ENCODE measurements at regions not wholly inside any gene's neighbourhood (a gene's known extent, or its start where the extent isn't known, plus 50 kb on each side); places are given as distances from the start of the nearest gene placed in this dataset.
"Not testable (repeated sequence)": the region's sequence is repeated elsewhere in the genome, so short reads cannot be mapped to it uniquely, and the experiment has no call there.

DNA sequence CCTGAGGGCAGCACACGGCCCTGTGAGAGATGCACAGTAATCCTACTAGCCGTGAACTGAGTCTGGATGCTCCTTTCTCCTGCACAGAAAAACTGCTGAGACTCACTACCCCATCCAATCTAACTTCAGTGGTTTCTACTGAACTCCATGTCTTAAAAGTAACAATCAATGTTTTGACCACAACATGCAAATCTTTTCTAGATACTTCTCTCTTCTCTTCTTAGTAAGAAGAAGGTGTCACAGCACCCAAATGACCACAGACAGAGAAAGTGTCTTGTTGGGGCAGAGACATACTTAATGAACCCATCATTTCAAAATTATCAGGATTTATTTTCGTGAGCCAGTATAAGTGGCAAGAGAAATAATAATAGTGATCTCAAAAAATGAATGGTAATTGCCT, 285.8 kb upstream of the MEF2C start:
- Histone ChIP-seq H3K27ac (no peak overlapping the region), H3K4me1 (no peaks in the 10 kb centered on the region), H3K4me3 (no peak overlapping the region), H3K9me3 (no peaks in the 10 kb centered on the region), H3K27me3 (no peaks in the 10 kb centered on the region), H3K36me3 (no peaks in the 10 kb centered on the region)
- no peak for ATAC-seq
- no peak for DNase-seq
- TF ChIP-seq, protein P1, sequence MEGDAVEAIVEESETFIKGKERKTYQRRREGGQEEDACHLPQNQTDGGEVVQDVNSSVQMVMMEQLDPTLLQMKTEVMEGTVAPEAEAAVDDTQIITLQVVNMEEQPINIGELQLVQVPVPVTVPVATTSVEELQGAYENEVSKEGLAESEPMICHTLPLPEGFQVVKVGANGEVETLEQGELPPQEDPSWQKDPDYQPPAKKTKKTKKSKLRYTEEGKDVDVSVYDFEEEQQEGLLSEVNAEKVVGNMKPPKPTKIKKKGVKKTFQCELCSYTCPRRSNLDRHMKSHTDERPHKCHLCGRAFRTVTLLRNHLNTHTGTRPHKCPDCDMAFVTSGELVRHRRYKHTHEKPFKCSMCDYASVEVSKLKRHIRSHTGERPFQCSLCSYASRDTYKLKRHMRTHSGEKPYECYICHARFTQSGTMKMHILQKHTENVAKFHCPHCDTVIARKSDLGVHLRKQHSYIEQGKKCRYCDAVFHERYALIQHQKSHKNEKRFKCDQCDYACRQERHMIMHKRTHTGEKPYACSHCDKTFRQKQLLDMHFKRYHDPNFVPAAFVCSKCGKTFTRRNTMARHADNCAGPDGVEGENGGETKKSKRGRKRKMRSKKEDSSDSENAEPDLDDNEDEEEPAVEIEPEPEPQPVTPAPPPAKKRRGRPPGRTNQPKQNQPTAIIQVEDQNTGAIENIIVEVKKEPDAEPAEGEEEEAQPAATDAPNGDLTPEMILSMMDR (IDR thresholded peaks at IDR 0.05): no peak
- intact Hi-C loops (cut with DNase I): no loop called here

DNA sequence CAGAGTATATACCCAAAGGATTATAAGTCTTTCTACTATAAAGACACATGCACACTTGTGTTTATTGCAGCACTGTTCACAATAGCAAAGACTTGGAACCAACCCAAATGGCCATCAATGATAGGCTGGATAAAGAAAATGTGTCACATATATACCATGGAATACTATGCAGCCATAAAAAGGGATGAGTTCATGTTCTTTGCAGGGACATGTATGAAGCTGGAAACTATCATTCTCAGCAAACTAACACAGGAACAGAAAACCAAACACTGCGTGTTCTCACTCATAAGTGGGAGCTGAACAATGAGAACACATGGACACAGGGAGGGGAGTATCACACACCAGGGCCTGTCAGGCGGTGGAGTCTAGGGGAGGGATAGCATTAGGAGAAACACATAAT, 281.7 kb upstream of the MEF2C start:
- ATAC-seq; DNase-seq; H3K36me3 ChIP-seq; H3K4me3 ChIP-seq; H3K4me1 ChIP-seq; H3K27ac ChIP-seq; H3K9me3 ChIP-seq; intact Hi-C loops (cut with DNase I); H3K27me3 ChIP-seq: not testable (repeated sequence)

DNA sequence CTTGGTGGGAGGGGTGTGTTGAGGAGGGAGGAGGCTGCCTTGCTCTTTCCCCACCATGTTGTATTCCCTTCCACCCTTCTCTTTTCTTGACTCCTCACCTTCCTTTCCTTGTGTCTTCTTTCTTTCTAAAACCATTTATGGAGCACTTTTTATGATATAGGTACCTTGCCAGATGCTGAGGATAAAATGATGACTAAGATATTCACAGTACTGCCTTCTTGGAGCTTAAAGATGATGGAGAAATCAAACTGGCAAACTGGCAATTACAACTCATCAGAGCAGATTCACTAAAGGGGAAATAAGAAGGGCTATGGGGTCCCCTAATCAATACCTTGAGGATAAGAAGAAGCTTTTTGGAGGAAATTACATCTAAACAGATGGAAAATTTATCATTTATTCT, 273.2 kb upstream of the MEF2C start:
- Histone ChIP-seq H3K27me3 (no peaks in the 10 kb centered on the region), H3K36me3 (no peaks in the 10 kb centered on the region), H3K9me3 (no peaks in the 10 kb centered on the region), H3K27ac (no peak overlapping the region), H3K4me3 (no peak overlapping the region), H3K4me1 (no peaks in the 10 kb centered on the region)
- DNase-seq (no peak), ATAC-seq (no peak)
- intact Hi-C loops (cut with DNase I): no loop called here
- TF ChIP-seq, protein P1 (IDR thresholded peaks at IDR 0.05): no peak

DNA sequence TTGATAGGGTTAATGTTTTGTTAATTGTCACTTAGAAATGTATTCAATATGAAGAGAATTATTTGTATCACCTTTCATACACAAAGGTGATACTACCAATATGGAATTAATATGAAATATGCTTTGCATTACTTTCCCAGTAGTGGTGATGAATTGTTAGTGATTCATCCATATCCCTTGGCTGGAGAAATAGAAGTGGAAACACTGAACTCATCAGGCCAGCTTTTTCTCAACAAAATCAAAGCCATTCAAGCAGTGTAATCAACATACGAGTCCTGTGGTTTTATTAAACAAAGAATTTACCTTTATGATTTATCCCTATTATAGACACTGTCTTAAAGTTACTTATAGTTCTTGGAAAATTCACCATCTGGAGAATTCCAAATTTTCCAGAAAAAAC, 264.0 kb upstream of the MEF2C start:
- Histone ChIP-seq H3K36me3 (no peaks in the 10 kb centered on the region), H3K27me3 (no peaks in the 10 kb centered on the region), H3K27ac (no peak overlapping the region), H3K9me3 (no peaks in the 10 kb centered on the region), H3K4me1 (no peaks in the 10 kb centered on the region), H3K4me3 (no peak overlapping the region)
- intact Hi-C loops (cut with DNase I): no loop called here
- ATAC-seq (no peak), DNase-seq (no peak)
- TF ChIP-seq, protein P1 (IDR thresholded peaks at IDR 0.05): no peak

DNA sequence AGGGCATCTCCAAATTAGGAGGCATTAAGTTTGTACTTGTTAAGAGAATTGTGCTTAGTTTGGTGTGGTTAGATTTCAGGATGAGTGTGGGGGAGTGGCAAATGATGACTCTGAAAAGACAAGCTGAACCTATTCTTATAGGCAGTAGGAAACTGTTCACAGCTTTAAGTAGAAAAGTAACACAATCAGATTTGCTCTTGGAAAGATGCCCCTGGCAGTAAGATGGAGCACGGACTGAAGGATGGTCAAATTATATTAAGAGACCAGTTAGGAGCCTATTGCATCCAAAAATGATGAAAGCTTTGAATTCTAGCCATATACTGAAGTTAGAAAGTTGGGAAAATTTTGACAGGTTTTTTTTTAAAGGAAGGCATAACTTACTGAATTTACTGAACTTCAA, 254.2 kb upstream of the MEF2C start:
- H3K36me3 ChIP-seq: no peaks in the 10 kb centered on the region
- H3K4me3 ChIP-seq: no peak overlapping the region
- no peak overlapping the region for H3K27ac ChIP-seq
- no peaks in the 10 kb centered on the region for H3K9me3 ChIP-seq
- no peaks in the 10 kb centered on the region for H3K4me1 ChIP-seq
- H3K27me3 ChIP-seq: no peaks in the 10 kb centered on the region
- no peak for DNase-seq
- intact Hi-C loops (cut with DNase I): no loop called here
- TF ChIP-seq, protein P1 (IDR thresholded peaks at IDR 0.05): no peak
- no peak for ATAC-seq

DNA sequence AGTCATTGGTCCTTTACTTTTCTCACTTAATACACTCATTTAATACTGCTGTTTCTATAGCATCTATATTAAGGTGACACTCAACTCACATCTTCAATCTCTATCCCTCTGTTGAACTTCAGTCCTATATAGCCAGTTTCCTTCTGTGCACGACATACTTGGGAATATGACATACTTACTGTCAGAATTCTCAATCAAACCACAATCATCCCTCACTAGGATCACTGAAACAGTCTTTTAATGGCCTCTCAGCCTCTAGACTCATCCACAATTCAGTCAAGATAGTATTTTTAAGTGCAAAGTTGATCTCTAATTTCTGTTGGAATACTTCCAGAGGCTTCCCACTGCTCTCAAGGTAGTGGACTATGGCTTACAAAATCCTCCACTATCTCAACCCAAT, 251.0 kb upstream of the MEF2C start:
- Histone ChIP-seq H3K4me1 (no peaks in the 10 kb centered on the region), H3K27ac (no peak overlapping the region), H3K9me3 (no peaks in the 10 kb centered on the region), H3K36me3 (no peaks in the 10 kb centered on the region), H3K4me3 (no peak overlapping the region), H3K27me3 (no peaks in the 10 kb centered on the region)
- TF ChIP-seq, protein P1 (IDR thresholded peaks at IDR 0.05): no peak
- intact Hi-C loops (cut with DNase I): no loop called here
- no peak for DNase-seq
- no peak for ATAC-seq
